ENCODE measurements at regions not wholly inside any gene's neighbourhood (a gene's known extent, or its start where the extent isn't known, plus 50 kb on each side); places are given as distances from the start of the nearest gene placed in this dataset.

DNA sequence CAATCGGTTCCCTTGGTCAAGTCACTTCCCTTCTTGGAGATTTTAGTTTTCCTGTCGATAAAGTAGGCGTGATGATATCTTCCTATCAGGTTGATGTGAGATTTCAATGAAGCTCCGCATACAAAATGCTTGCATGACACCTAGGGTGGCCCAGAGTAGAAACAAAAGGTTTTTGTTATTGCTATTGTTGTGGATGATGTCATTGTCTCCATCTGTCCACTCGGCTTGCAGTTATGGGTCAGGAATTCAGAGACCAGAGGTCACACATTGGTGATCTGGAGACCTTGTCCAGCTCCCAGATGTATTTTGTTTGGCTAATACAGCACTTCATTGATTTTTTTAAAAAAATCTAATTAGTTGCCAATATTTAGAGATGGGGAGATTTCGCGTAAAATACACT is 382.1 kb downstream of the MN1 start:
- DNase-seq (ENCODE audit: extremely low read depth, low read depth, low spot score): peak; percentile 29

DNA sequence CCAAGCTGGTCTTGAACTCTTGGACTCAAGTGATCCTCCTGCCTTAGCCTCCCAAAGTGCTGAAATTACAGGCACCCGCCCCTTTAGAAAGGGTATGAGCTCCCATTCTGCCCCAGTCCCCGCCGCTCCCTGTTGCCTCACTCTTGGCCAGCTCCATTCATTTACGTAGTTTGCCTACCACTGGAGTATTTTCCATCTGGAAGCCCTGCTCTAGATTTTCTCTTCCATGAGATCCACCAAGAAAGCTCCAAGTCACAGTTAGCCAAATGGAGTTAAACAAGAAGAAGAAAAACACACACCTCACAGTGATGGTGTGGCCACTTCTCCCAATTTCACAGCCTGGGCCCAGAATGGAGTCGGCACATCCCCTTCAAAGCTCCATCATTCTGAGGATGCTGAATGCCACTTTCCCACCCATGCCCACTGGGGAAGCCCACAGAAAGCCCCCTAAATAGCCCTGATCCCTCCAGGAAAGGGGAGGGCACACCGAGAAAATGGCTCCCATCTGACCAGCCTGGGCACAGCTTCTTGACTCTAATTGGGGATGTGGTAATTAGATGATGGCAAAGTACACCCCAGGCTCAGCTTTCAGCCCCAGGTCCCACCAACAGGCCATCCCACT is 381.2 kb downstream of the MN1 start:
- DNase-seq (ENCODE audit: extremely low read depth, low read depth, low spot score): no peak

DNA sequence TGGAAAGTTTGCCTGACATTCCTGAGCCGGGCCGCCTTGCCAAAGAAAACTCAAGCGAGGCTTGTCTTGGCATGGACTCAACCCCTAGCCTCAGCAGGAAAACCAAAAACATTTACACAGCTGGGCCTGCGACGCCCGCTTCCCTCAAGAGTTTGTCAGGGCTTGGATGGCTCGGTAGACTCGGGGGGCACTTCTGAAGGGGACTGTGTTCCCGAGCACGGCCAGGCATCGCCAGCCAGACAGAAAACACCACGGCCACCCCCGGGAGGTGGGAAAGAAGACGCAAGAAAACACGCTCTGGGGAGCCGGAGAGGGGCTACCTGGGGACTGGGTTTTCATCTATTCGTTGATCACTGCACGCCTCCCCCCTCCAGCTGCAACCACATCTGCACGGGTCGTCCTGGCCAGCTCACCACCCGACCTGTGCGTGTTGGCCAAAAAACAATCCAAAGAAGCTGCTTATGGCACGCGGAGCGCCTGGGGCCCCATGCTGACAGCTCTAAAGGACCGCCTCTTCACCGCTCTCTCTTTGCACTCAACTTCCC is 380.7 kb downstream of the MN1 start:
- DNase-seq (ENCODE audit: extremely low read depth, low read depth, low spot score): peak; percentile 72

DNA sequence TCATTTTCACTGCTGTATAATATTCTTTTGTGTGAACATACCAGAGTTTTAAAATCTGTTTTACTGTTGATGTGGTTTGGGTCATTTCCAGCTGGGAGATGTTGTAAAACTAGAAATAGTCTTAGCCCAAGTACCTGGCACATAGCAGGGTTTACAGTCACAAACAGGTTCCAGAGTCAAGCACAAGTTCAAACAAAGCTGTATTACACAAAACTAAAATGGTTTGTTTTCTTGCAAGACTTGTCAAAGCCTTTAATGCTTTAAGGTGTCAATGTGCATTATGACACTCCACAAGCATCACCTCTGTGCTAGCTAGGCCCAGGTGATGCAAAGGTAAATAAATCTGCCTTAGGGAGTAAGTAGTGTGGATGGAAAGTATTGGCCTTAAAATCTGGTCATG is 379.1 kb downstream of the MN1 start:
- no peak for DNase-seq (ENCODE audit: extremely low read depth, low read depth, low spot score)

DNA sequence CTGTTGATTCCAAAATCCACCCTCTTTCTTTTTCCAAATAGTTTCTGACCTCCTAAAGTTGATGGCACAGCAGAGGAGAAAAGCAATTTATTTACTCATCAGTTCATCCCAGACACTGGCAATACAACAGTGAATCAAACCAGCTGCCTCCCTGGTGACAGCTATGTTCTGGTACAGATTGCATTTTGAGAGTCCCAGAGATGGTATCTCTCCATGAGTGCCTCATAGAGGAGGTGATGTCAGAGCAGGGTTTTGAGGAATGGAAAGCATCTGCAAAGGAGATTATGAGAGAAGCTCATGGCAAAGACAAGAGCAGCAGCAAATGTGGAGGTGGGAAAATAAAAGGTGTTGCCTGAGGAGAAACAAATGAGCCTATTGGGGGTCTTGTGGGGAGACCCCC is 377.2 kb downstream of the MN1 start:
- no peak for DNase-seq (ENCODE audit: extremely low read depth, low read depth, low spot score)

DNA sequence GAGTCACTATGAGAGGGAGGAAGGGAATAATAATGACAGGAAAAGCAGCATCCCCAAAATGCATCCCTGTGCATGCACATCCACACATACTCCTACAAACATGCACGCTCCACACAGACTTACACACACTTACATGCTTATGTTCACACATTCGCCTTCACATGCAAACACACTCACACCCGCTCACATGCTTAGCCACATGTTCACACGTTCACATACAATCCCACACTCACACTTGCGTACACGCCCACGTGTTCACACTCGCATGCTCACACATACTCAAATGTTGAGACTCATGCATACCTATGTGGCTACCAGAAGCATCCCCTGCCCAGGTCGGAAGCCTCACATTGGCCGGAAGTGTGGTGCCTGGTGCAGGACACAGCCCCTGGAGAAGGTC is 372.1 kb downstream of the MN1 start:
- DNase-seq (ENCODE audit: extremely low read depth, low read depth, low spot score): no peak

DNA sequence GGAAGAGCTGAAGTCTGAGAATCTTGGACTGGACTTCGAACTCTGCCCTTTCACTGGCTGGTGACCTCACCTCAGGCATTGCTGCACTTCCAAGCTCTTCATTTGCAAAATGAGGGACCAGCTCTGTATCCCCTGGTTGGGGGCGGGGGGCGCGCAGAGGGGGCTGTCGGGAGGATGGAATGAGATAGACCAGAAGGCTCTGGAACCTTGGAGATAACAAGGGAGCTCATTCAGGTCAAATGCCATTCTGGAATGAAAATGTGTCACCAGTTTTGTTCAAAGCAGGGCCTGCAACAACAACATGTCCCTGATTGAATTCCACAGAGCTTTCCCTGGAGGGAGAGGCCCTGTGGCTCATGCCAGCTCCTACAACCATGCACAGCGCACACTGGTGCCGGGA is 370.5 kb downstream of the MN1 start:
- no peak for DNase-seq (ENCODE audit: extremely low read depth, low read depth, low spot score)

DNA sequence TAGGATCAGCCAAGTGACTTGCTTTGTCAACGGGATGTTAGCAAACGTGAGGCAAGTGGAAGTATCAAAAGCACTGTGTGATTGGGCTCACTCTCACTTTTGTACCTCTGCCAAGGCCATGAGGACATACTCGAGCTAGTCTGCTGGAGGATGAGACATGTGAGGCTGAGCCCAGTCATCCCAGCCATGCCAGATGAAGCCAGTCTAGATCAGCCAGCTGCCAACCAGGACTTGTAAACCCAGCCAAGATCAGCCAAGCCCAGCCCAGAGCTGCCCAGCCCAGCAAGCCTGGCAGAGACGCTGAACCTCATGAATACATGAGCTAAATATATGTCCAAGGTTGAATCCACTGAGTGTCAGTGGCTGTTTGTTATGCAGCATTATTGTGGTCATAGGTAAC is 369.7 kb downstream of the MN1 start:
- no peak for DNase-seq (ENCODE audit: extremely low read depth, low read depth, low spot score)

DNA sequence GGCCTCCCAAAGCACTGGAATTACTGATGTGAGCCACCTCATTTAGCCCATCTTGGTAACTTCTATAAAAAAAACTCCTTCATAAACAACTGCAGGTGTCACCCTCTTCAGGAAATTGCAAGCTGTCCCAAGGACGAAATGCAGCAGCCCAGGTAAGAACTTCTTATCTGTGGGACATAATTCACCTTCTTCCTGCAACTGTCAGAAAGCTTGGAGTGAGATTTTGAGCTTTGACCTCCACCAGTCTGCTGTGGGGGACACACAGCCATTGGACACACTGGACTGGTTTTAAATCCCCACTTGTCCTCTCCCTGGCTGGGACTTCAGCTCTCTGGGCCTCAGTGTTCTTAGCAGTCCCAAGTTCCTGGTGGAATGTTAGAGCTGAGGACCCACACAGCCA is 368.5 kb downstream of the MN1 start:
- no peak for DNase-seq (ENCODE audit: extremely low read depth, low read depth, low spot score)

DNA sequence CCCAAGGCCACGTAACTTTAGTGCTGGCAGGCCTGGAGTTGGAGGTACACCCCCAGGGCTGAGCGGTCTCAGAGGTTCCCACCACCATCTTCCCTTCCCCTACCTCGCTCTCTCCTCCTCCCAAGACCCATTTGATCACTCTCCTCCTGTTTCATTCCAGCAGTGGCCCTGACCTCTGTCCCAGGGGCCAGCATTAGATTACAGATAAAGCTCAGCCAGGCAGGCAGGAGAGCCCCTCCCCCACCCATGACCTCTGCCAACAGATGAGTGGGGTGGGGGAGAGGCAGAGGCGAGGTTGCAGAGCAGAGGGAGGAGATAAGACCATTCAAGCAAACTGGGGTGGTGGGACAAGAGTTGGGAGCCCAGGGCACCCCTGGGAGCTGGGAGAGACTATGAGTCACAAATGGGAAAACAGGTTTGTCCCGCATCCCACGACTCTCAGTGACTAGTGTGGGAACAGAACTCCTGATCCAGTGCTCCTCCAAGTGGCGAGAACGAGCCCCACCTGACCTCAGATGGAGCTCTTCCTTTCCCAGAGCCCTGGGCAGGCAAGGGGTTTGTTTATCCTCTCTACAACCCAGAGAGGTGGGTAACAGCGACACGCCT is 367.9 kb downstream of the MN1 start:
- DNase-seq (ENCODE audit: extremely low read depth, low read depth, low spot score): no peak

DNA sequence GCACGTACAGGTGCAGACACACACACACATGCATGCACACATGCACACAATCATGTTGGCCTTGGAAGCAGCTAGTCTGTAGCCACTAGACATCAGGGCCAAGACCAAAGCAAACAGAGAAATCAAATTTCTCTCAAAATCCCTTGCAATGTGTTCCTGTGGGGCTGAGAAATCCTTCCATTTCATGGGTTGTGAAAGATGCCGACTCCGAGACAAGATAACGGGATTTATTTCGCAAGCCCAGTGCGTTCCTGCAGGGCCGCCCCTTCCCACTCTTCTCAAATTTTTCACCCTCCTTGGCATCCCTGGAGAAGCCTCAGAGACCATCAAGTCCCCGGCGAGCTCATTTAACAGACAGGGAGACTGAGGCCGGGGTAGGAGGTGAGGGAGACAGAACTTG is 366.7 kb downstream of the MN1 start:
- no peak for DNase-seq (ENCODE audit: extremely low read depth, low read depth, low spot score)

DNA sequence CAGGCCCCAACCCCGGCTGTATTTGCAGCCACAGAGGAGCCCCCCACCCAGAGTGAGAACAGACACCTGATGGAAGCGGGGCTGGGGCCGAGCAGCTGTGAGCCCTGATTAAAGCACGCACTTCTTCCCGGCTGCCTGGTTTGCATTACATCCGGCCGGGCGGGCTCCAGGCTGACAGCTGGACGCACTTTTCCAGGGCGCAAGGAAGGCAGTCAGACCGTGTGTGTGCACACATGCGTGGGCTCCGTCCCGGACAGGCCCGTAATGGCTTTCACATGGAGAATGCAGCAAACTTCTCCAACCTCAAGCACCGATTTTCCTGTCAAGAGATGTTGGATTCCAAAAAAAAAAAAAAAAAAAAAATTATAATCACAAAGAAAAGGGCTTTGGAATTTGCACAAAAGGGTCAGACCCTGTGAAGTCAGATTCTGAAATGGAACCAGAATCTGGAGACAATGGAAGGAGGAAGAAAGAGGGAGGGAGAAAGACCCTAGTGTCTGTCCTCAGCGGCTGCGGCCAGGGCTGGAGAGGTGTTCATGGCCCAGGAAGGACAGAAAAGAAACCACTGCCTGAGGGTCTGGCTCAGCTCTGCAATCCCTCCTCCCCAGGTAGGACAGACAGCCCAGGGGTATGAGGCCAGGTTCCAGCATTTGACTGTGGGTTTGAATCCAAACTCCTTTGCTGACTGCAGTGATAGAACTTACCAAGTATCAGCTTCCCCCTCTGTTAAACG is 365.5 kb downstream of the MN1 start:
- DNase-seq (ENCODE audit: extremely low read depth, low read depth, low spot score): no peak

DNA sequence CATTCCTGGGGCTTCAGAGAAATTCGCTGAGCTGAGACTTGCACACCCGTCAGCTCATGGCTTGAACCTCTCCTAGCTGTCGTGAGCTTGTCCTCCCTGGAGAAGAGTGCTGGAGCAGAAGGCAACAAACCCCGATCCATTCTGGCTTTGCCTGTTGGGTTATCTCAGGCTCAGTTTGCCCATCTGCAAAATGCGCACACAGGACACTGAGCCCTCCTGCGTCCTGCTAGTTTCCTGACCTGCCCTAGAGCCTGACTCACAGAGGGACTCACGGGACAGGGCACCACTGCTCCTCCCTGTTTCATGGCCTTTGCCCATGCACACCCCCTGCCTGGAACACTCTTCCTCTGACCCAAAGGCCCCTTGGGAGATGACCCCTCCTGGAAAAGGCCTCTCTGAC is 365.0 kb downstream of the MN1 start:
- no peak for DNase-seq (ENCODE audit: extremely low read depth, low read depth, low spot score)

DNA sequence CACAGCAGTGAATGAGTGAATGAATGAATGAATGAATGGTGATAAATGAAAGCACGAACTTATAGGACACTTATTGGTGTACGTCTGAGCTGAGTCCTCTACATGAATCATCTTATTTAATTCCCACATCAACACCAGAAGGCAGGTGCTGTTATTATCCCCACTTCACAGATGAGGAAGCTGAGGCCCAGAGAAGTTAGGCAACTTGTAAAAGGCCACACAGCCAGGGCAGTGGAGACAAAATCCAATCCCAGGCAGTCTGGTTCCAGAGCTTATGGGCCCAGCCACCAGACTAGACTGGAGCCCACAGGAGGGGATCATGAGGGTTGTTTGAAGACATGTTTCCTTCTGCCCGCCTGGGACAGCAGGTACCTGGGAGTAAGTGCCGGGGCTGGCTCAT is 364.0 kb downstream of the MN1 start:
- DNase-seq (ENCODE audit: extremely low read depth, low read depth, low spot score): no peak

DNA sequence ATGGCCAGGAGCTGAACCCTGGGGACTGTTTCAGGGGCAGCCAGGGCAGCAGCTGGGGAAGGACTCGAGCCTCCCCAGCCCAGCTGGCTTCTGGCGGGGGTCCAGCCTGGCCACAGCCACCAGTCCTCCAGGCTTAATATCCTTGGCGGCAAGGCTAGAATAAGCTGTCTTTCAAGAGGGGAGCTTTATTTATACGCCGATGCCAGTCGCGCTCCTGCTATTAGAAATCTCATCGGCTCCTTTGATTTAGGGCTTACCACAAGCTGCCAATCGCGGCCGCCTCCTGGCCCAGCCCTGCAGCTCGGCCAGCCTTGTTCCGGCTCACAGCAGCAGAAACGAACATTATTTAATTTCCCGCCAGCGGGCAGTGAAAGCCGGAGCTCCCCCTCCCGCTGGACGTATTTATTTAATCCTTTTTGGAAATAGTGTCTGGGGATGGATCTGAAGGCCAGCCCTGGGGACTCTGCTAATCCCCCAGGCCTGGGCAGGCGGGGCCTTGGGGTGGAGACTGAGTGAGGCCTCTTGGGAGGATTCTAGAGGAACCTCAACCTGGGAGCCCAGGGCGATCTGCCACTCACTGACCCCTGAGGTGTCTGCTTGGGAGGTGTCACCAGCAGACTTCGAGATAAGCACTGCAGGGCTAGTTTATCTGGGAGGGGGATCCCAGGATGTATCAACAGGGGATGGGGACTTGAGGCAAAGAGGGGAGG is 363.1 kb downstream of the MN1 start:
- DNase-seq (ENCODE audit: extremely low read depth, low read depth, low spot score): no peak

DNA sequence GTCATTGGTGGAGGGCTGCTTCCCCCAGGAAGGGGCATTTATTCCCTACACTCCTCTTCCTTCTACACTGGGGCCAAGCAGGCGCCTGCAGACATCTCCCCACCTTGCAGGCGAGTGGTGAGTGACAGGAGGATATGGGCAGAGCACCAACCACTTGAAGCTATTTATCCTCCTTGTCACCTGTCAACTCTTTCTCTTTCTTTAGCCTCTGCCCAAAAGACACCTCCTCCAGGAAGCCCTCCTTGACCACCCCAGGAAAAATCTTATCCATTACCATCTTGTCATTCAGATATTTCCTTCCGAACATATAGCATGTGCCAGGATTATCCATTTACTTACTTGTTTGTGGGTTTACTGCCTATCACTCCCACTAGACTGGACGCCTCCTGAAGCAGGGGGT is 362.4 kb downstream of the MN1 start:
- no peak for DNase-seq (ENCODE audit: extremely low read depth, low read depth, low spot score)

DNA sequence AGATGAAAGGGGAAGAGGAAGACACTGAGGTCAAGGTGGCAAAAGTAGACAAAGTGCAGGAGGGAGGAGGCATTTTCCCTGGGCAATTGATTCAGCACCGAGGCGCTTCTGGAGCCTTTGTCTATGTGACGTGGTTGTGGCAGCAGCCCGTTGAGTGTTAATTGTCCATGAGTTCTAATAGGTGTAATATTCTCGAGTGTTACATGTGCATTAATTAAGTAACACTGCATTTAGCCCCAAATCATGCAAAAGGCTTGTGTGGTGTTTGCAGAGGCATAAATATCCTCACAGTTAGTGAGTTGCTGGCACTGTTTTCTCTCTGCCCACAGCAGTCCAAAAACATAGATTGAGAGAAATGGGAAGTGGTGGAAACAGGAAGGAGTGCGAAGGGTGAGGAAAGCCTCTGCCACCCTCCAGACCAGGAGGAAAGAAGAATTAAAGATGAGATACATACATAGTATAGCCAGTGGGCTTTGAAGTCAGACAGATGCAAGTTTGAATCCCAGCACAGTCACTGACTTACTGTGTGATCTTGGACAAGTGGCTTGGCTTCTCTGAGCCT is 361.2 kb downstream of the MN1 start:
- no peak for DNase-seq (ENCODE audit: extremely low read depth, low read depth, low spot score)

DNA sequence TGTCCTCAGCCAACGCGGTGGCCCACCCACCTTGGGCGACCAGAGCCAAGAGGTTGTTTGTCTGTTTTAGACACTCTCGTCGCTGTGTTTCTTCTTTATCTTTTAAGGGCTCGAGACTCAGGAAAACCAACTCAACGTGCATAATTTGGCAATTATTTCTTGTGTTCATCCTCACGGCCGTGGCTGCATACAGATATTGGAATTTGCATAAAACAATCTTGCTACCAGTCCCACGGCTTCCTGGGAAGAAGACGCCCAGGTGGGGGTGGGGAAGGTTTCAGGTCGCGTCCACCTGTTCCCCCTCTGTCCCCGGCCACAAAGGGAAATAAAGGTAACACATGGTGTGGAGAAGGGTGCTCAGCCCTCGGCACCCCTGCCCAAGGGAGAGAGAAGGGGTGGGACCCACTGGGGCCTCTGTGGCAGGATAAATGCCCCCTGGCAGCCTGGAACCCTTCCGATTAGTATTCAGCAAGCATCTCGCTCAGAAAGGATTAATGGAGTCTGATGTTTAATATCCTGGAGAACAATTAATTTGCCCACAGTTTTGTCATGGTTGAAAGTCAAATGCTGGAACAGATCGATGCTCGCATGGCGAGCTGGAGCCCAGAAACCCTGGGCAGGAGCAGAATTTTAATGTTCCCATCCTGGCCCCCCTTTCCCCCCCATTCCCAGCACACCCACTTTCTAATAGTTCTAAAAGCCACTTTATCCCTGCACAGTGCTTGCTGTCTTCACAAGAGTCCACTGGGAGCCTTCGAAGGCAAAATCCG is 359.7 kb downstream of the MN1 start:
- DNase-seq (ENCODE audit: extremely low read depth, low read depth, low spot score): no peak

DNA sequence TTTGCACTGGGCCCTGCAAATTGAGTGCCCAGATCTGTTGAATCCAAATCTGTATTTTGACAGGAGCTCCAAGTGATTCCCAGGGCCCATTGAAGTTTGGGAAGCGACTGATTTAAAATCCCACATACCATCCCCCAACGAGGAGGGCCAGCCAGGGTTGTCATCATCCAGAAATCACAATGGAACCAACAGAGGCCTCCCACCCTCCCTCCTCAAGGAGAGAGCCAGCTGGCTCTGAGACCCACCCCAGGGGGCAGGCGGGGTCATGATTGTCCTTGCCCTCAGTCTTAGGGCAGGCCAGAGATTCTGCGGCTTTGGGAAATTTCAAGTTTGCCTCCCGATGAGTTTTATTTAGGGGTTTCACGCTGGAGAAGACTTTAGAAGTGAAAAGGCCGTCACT is 358.2 kb downstream of the MN1 start:
- DNase-seq (ENCODE audit: extremely low read depth, low read depth, low spot score): no peak

DNA sequence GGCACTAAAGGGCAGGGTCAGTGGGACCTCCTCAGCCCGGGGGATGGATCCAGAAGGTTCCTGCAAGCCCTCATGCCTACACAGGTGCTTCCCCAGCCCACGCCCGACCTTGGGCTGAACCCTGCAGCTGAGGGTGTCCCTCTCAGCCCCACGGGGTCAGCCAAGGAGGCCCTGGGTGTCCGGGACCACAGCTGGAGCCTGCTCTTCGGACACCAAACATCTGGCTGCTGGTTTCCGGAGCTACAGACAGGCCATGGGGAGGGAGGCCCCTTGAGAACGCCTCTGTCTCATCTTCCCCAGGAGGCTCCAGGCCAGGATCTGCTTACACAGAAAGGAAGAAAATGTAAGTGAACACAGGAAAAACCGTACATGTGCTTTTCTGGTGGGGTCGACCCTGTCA is 355.7 kb downstream of the MN1 start:
- no peak for DNase-seq (ENCODE audit: extremely low read depth, low read depth, low spot score)

All from glomerular endothelial cell (primary cell).